ENCODE measurements at regions not wholly inside any gene's neighbourhood (a gene's known extent, or its start where the extent isn't known, plus 50 kb on each side); places are given as distances from the start of the nearest gene placed in this dataset.

DNA sequence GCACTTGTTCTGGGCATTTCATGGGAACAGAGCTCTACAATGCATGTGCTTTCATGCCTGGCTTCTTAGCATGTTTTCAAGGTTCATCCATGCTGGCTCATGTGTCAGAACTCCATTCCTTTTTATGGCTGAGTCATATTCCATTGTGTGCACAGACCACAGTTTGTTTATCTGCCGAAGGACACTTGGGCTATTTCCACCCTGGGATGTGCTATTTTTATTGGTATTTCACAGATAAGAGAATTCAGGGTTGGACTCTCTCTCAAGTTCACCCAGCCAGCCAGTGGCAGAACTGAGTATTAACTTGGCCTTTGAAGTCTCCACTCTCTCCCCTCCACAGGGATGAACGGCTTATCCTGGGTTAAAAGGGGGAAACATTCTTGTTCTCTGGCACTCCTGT lies 190.7 kb upstream of the GPR26 start:
- no peak for DNase-seq
- Histone ChIP-seq H3K4me3 (ENCODE audit: insufficient read depth in 1 of 2, low read depth in 1 of 2, low read length in 2 of 2) (no peak overlapping the region), H2BK12ac (ENCODE audit: low read length in 2 of 2) (no peak overlapping the region), H4K91ac (ENCODE audit: low read length) (no peak overlapping the region), H2AK5ac (ENCODE audit: low read length, severe bottlenecking) (no peak overlapping the region), H2BK5ac (ENCODE audit: low read depth, low read length, poor library complexity, severe bottlenecking) (no peak overlapping the region), H3K4ac (ENCODE audit: low read depth in 1 of 2, low read length in 2 of 2) (no peak overlapping the region), H3K27ac (ENCODE audit: low read length, poor library complexity, severe bottlenecking) (no peak overlapping the region), H3K9me3 (ENCODE audit: control insufficient read depth, low read length) (no peaks in the 10 kb centered on the region), H3K14ac (ENCODE audit: low read length in 2 of 2) (no peak overlapping the region), H3K4me2 (ENCODE audit: low read length, poor library complexity, severe bottlenecking) (no peak overlapping the region), H3K18ac (ENCODE audit: low read depth in 1 of 2, low read length in 2 of 2) (no peak overlapping the region), H3K27me3 (ENCODE audit: control insufficient read depth in 1 of 2, insufficient read depth in 1 of 2, low read length in 2 of 2) (peaks cover 0 to 10% of the 10 kb centered on the region in 2 experiments), H3K9ac (ENCODE audit: low read length) (no peak overlapping the region), H2BK15ac (ENCODE audit: low read depth, poor library complexity, severe bottlenecking) (no peak overlapping the region), H3K4me1 (ENCODE audit: control insufficient read depth, insufficient read depth, low read depth, low read length) (no peaks in the 10 kb centered on the region), H4K8ac (ENCODE audit: low read length) (no peak overlapping the region), H2AFZ (ENCODE audit: low read depth, low read length) (no peak overlapping the region), H3K36me3 (ENCODE audit: control insufficient read depth in 1 of 2, insufficient read depth in 2 of 2, low read depth in 1 of 2, low read length in 2 of 2) (no peaks in the 10 kb centered on the region), H2BK120ac (ENCODE audit: low read depth, low read length) (no peak overlapping the region), H3K79me1 (replicated peaks; ENCODE audit: low read length, poor library complexity, severe bottlenecking) (no peaks in the 10 kb centered on the region), H3K23ac (ENCODE audit: low read length in 2 of 2) (no peak overlapping the region)
- 83% methylated on average over 1 of the region's 2 CpGs for WGBS

DNA sequence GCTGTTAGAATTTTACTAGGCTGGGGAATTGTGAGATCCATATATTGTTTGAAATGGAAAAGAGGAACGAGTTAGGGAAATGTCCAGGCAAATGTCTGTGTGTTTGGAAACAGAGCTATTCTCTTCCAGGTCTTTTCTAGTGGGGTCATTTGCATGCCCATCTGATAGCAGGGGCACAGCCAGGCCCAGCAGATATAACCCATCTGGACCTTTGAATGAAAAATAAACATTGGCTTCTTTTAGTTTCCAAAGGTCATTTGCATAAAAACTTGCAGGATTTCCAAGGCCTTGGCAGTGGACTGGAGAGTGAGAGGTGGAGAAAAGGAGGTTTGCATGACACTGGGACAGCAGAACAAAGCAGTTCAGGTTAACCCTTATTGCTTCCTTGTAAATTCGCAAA lies 188.0 kb upstream of the GPR26 start:
- Histone ChIP-seq H2BK15ac (ENCODE audit: low read depth, poor library complexity, severe bottlenecking) (no peak overlapping the region), H3K27me3 (ENCODE audit: control insufficient read depth in 1 of 2, insufficient read depth in 1 of 2, low read length in 2 of 2) (peaks cover 0 to 8% of the 10 kb centered on the region in 2 experiments), H2BK5ac (ENCODE audit: low read depth, low read length, poor library complexity, severe bottlenecking) (no peak overlapping the region), H3K9ac (ENCODE audit: low read length) (no peak overlapping the region), H3K79me1 (replicated peaks; ENCODE audit: low read length, poor library complexity, severe bottlenecking) (no peaks in the 10 kb centered on the region), H3K14ac (ENCODE audit: low read length in 2 of 2) (no peak overlapping the region), H3K4me2 (ENCODE audit: low read length, poor library complexity, severe bottlenecking) (no peak overlapping the region), H3K4ac (ENCODE audit: low read depth in 1 of 2, low read length in 2 of 2) (no peak overlapping the region), H3K9me3 (ENCODE audit: control insufficient read depth, low read length) (no peaks in the 10 kb centered on the region), H3K4me1 (ENCODE audit: control insufficient read depth, insufficient read depth, low read depth, low read length) (no peaks in the 10 kb centered on the region), H4K8ac (ENCODE audit: low read length) (no peak overlapping the region), H4K91ac (ENCODE audit: low read length) (no peak overlapping the region), H2AK5ac (ENCODE audit: low read length, severe bottlenecking) (no peak overlapping the region), H3K27ac (ENCODE audit: low read length, poor library complexity, severe bottlenecking) (no peak overlapping the region), H3K23ac (ENCODE audit: low read length in 2 of 2) (no peak overlapping the region), H2BK120ac (ENCODE audit: low read depth, low read length) (no peak overlapping the region), H3K18ac (ENCODE audit: low read depth in 1 of 2, low read length in 2 of 2) (no peak overlapping the region), H2AFZ (ENCODE audit: low read depth, low read length) (no peak overlapping the region), H3K36me3 (ENCODE audit: control insufficient read depth in 1 of 2, insufficient read depth in 2 of 2, low read depth in 1 of 2, low read length in 2 of 2) (no peaks in the 10 kb centered on the region), H2BK12ac (ENCODE audit: low read length in 2 of 2) (no peak overlapping the region), H3K4me3 (ENCODE audit: insufficient read depth in 1 of 2, low read depth in 1 of 2, low read length in 2 of 2) (no peak overlapping the region)
- 38% methylated on average over 2 of the region's 2 CpGs for WGBS
- no peak for DNase-seq

DNA sequence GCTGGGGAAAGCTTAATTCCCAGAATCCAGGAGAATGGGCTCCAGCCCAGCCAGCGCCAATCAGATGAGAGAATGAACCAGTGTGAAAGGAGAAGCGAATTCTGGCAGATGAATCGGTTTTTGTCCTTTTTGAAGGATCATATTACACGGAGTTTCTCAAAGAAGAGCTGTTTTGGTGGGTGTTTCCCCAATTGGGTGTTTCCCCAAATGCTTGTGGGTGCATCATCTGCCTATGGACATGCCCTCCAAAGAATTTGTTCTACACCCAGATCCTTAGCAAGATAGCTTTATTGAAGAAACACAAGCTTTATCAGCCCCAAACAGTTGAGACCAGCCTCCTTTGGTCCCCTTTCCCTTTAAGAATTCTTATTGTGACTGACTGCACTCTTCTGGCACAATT lies 186.5 kb upstream of the GPR26 start:
- Histone ChIP-seq H4K8ac (ENCODE audit: low read length) (no peak overlapping the region), H3K4me3 (ENCODE audit: insufficient read depth in 1 of 2, low read depth in 1 of 2, low read length in 2 of 2) (no peak overlapping the region), H3K36me3 (ENCODE audit: control insufficient read depth in 1 of 2, insufficient read depth in 2 of 2, low read depth in 1 of 2, low read length in 2 of 2) (no peaks in the 10 kb centered on the region), H2BK15ac (ENCODE audit: low read depth, poor library complexity, severe bottlenecking) (no peak overlapping the region), H3K4ac (ENCODE audit: low read depth in 1 of 2, low read length in 2 of 2) (no peak overlapping the region), H3K14ac (ENCODE audit: low read length in 2 of 2) (no peak overlapping the region), H2AK5ac (ENCODE audit: low read length, severe bottlenecking) (no peak overlapping the region), H3K27ac (ENCODE audit: low read length, poor library complexity, severe bottlenecking) (no peak overlapping the region), H3K79me1 (replicated peaks; ENCODE audit: low read length, poor library complexity, severe bottlenecking) (no peaks in the 10 kb centered on the region), H3K4me1 (ENCODE audit: control insufficient read depth, insufficient read depth, low read depth, low read length) (no peaks in the 10 kb centered on the region), H3K23ac (ENCODE audit: low read length in 2 of 2) (no peak overlapping the region), H2BK120ac (ENCODE audit: low read depth, low read length) (no peak overlapping the region), H3K9ac (ENCODE audit: low read length) (no peak overlapping the region), H2AFZ (ENCODE audit: low read depth, low read length) (no peak overlapping the region), H3K9me3 (ENCODE audit: control insufficient read depth, low read length) (no peaks in the 10 kb centered on the region), H3K18ac (ENCODE audit: low read depth in 1 of 2, low read length in 2 of 2) (no peak overlapping the region), H4K91ac (ENCODE audit: low read length) (no peak overlapping the region), H3K4me2 (ENCODE audit: low read length, poor library complexity, severe bottlenecking) (no peak overlapping the region), H2BK12ac (ENCODE audit: low read length in 2 of 2) (no peak overlapping the region), H2BK5ac (ENCODE audit: low read depth, low read length, poor library complexity, severe bottlenecking) (no peak overlapping the region), H3K27me3 (ENCODE audit: control insufficient read depth in 1 of 2, insufficient read depth in 1 of 2, low read length in 2 of 2) (peaks cover 0 to 8% of the 10 kb centered on the region in 2 experiments)
- DNase-seq = no peak
- WGBS = 43% methylated on average over 4 of the region's 4 CpGs

DNA sequence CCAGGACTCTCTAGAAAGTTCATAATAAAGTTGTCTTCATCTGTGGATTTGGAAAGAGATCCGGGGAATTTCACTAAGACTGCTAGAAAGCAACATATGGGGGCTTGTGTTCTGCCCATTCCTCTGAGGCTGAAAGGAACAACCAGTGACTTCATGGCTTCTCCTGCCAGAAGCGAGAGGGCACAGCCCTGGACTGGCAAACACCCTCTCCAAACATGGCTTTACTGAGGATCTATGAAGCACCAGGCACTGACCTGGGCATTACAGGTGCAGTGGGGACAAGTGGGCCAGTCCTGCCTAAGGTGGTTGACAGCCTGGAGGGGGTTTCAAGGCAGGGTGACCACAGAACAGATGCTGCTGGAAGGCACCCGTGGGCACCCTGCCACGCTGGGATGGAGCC lies 185.8 kb upstream of the GPR26 start:
- Histone ChIP-seq H2BK120ac (ENCODE audit: low read depth, low read length) (no peak overlapping the region), H3K36me3 (ENCODE audit: control insufficient read depth in 1 of 2, insufficient read depth in 2 of 2, low read depth in 1 of 2, low read length in 2 of 2) (no peaks in the 10 kb centered on the region), H2AK5ac (ENCODE audit: low read length, severe bottlenecking) (no peak overlapping the region), H2BK12ac (ENCODE audit: low read length in 2 of 2) (no peak overlapping the region), H3K23ac (ENCODE audit: low read length in 2 of 2) (no peak overlapping the region), H3K4me1 (ENCODE audit: control insufficient read depth, insufficient read depth, low read depth, low read length) (no peaks in the 10 kb centered on the region), H2BK15ac (ENCODE audit: low read depth, poor library complexity, severe bottlenecking) (no peak overlapping the region), H3K9me3 (ENCODE audit: control insufficient read depth, low read length) (no peaks in the 10 kb centered on the region), H3K9ac (ENCODE audit: low read length) (no peak overlapping the region), H3K27me3 (ENCODE audit: control insufficient read depth in 1 of 2, insufficient read depth in 1 of 2, low read length in 2 of 2) (peaks cover 0 to 8% of the 10 kb centered on the region in 2 experiments), H4K8ac (ENCODE audit: low read length) (no peak overlapping the region), H2AFZ (ENCODE audit: low read depth, low read length) (no peak overlapping the region), H3K27ac (ENCODE audit: low read length, poor library complexity, severe bottlenecking) (no peak overlapping the region), H3K4me3 (ENCODE audit: insufficient read depth in 1 of 2, low read depth in 1 of 2, low read length in 2 of 2) (no peak overlapping the region), H3K14ac (ENCODE audit: low read length in 2 of 2) (no peak overlapping the region), H3K79me1 (replicated peaks; ENCODE audit: low read length, poor library complexity, severe bottlenecking) (no peaks in the 10 kb centered on the region), H2BK5ac (ENCODE audit: low read depth, low read length, poor library complexity, severe bottlenecking) (no peak overlapping the region), H4K91ac (ENCODE audit: low read length) (no peak overlapping the region), H3K4me2 (ENCODE audit: low read length, poor library complexity, severe bottlenecking) (no peak overlapping the region), H3K18ac (ENCODE audit: low read depth in 1 of 2, low read length in 2 of 2) (no peak overlapping the region), H3K4ac (ENCODE audit: low read depth in 1 of 2, low read length in 2 of 2) (no peak overlapping the region)
- WGBS = 67% methylated on average over 4 of the region's 4 CpGs
- no peak for DNase-seq

Measured in mesenchymal stem cell (in vitro differentiated cells and primary cell).